GM12878 (cell line): ENCODE measurements at regions not wholly inside any gene's neighbourhood (a gene's known extent, or its start where the extent isn't known, plus 50 kb on each side); places are given as distances from the start of the nearest gene placed in this dataset.

Experiments used
- ATAC-seq: fragments of 200-7000 bp; cut with Tn5 transposase; 3 replicates; pipeline ENCODE4 v1.9.1; 2020; ENCODE audit warnings: mild to moderate bottlenecking, moderate library complexity
- BruUV-seq: library from RNA; stranded (reverse); fragments of 400-500 nt; replicated peaks from 2 replicates; lab custom pipeline; 2021; lab: Mats Ljungman, UMichigan
- CTCF ChIA-PET: fragments of 300-600 bp; sonication (Branson Sonifier 250); formaldehyde crosslinking; extraction: SDS; loops from one replicate; lab custom pipeline; 2021; ENCODE audit warnings: inconsistent platforms; lab: Yijun Ruan, JAX
- POLR2A ChIA-PET: fragments of 350-600 bp; formaldehyde crosslinking; extraction: SDS; loops from one replicate; lab custom pipeline; 2021; ENCODE audit warnings: inconsistent platforms; lab: Charles Lee
- RAD21 ChIA-PET: fragments of 300-600 bp; sonication (Branson Sonifier 250); formaldehyde crosslinking; loops from one replicate; lab custom pipeline; 2023; ENCODE audit warnings: antibody characterized with exemption; ENCODE audit not compliant: unreplicated experiment; lab: Charles Lee
- SMC1A ChIA-PET: fragments of 300-600 bp; sonication (Branson Sonifier 250); formaldehyde crosslinking; loops from one replicate; lab custom pipeline; 2023; ENCODE audit not compliant: unreplicated experiment, uncharacterized antibody; lab: Charles Lee
- DNase-seq: peaks from one replicate; pipeline ENCODE4 v3.0.0-alpha.2; 2011; ENCODE audit warnings: low read depth, low spot score
- FAIRE-seq: peaks from 3 replicates; lab custom pipeline; 2011; peaks lifted over from hg19 to GRCh38; lab: Jason Lieb, UNC
- H2AFZ ChIP-seq: 2 replicates; pipeline ENCODE4 v1.6.0; 2011; ENCODE audit warnings: low read depth, low read length, control low read depth; ENCODE audit not compliant: control insufficient read depth
- H3K27ac ChIP-seq: 2 replicates; pipeline ENCODE4 v1.5.1; 2011; ENCODE audit warnings: control low read depth; ENCODE audit not compliant: control insufficient read depth, insufficient read depth
- H3K27me3 ChIP-seq, 2 experiments: replicated peaks in 1 of 2; 2 replicates each; pipeline versions ENCODE4 v1.6.0 to v1.6.1; 2011; ENCODE audit warnings: low read length in 1 of 2; ENCODE audit not compliant: control insufficient read depth in 2 of 2, insufficient read depth in 2 of 2
- H3K36me3 ChIP-seq, 2 experiments: 2 replicates each; pipeline ENCODE4 v1.5.1; 2011; ENCODE audit warnings: low read length in 1 of 2; ENCODE audit not compliant: control insufficient read depth in 2 of 2, insufficient read depth in 2 of 2
- H3K4me1 ChIP-seq: 2 replicates; pipeline ENCODE4 v1.6.1; 2011; ENCODE audit warnings: mild to moderate bottlenecking, low read length, moderate library complexity, mixed read lengths; ENCODE audit not compliant: control insufficient read depth, insufficient read depth
- H3K4me2 ChIP-seq: 2 replicates; pipeline ENCODE4 v1.6.0; 2011; ENCODE audit warnings: control low read depth; ENCODE audit not compliant: control insufficient read depth, insufficient read depth
- H3K4me3 ChIP-seq: fragments of 200-600 bp; sonication (generic); 2 replicates; pipeline ENCODE4 v1.5.1; 2016
- H3K79me2 ChIP-seq: 2 replicates; pipeline ENCODE4 v1.6.0; 2011; ENCODE audit warnings: low read length; ENCODE audit not compliant: control insufficient read depth, insufficient read depth
- H3K9ac ChIP-seq: 2 replicates; pipeline ENCODE4 v1.8.0; 2011; ENCODE audit warnings: low read length, control low read depth, mixed read lengths; ENCODE audit not compliant: control insufficient read depth, insufficient read depth
- H3K9me3 ChIP-seq: replicated peaks from 3 replicates; pipeline ENCODE4 v1.5.1; 2011; ENCODE audit warnings: mild to moderate bottlenecking, low read length; ENCODE audit not compliant: control insufficient read depth, insufficient read depth
- H4K20me1 ChIP-seq: 2 replicates; pipeline ENCODE4 v1.6.0; 2011; ENCODE audit not compliant: control insufficient read depth, insufficient read depth
- BCL11A ChIP-seq: IDR thresholded peaks from 2 replicates; pipeline ENCODE4 v1.6.1; 2011; ENCODE audit warnings: low read depth, low read length
- CBFB ChIP-seq: IDR thresholded peaks from 2 replicates; pipeline ENCODE4 v1.6.1; 2016; ENCODE audit warnings: antibody characterized with exemption, low read depth
- CEBPB ChIP-seq, 2 experiments: fragments of 150-350 bp in 1 of 2; IDR thresholded peaks; 2 replicates each; pipeline ENCODE4 v1.6.1; 2012 to 2014; ENCODE audit warnings: low read depth in 2 of 2, low read length in 2 of 2, borderline replicate concordance in 1 of 2, inconsistent platforms in 1 of 2
- CHD2 ChIP-seq: IDR thresholded peaks from 2 replicates; pipeline ENCODE4 v1.6.1; 2011; ENCODE audit warnings: low read depth, low read length, improper control_type of control experiment, borderline replicate concordance
- E2F4 ChIP-seq: IDR thresholded peaks from 2 replicates; pipeline ENCODE4 v1.6.1; 2012; ENCODE audit warnings: low read depth, low read length, improper control_type of control experiment
- ELK1 ChIP-seq: IDR thresholded peaks from 2 replicates; pipeline ENCODE4 v1.6.1; 2012; ENCODE audit warnings: low read depth, low read length, improper control_type of control experiment
- KAT2A ChIP-seq: conservative IDR thresholded peaks from 2 replicates; pipeline ENCODE4 v1.6.1; 2011; ENCODE audit warnings: low read depth, low read length; ENCODE audit not compliant: control insufficient read depth
- NR2C2 ChIP-seq: IDR thresholded peaks from 2 replicates; pipeline ENCODE4 v1.6.1; 2011; ENCODE audit warnings: borderline replicate concordance, low read depth; ENCODE audit not compliant: control insufficient read depth, insufficient read length
- NR2F1 ChIP-seq: fragments of 450-650 bp; conservative IDR thresholded peaks from 2 replicates; pipeline ENCODE4 v1.6.1; 2017; ENCODE audit warnings: mild to moderate bottlenecking
- RUNX3 ChIP-seq: IDR thresholded peaks from 2 replicates; pipeline ENCODE4 v1.6.1; 2012; ENCODE audit warnings: low read length, inconsistent platforms
- SMAD1 ChIP-seq: fragments of 450-650 bp; IDR thresholded peaks from 2 replicates; pipeline ENCODE4 v1.6.1; 2018; ENCODE audit warnings: mild to moderate bottlenecking, low read depth; ENCODE audit not compliant: partially characterized antibody
- SUPT20H ChIP-seq: IDR thresholded peaks from 2 replicates; pipeline ENCODE4 v1.6.1; 2011; ENCODE audit warnings: low read depth, mild to moderate bottlenecking, low read length, moderate library complexity, borderline replicate concordance; ENCODE audit not compliant: control insufficient read depth
- ZNF384 ChIP-seq: IDR thresholded peaks from 2 replicates; pipeline ENCODE4 v1.6.1; 2012; ENCODE audit warnings: low read depth, mild to moderate bottlenecking, low read length, improper control_type of control experiment, borderline replicate concordance
- in situ Hi-C: fragments of 300-500 bp; cut with MboI; formaldehyde crosslinking; loops from 9 replicates; pipeline ENCODE4 v1.14.3; 2018; ENCODE audit warnings: mixed read lengths
- intact Hi-C: fragments of 100-400 bp; cut with micrococcal nuclease; formaldehyde crosslinking; loops from one replicate; pipeline ENCODE4 v1.14.2; 2022; ENCODE audit not compliant: unreplicated experiment
- TF ChIP-seq, protein P1 (sequence below): IDR thresholded peaks from 2 replicates; pipeline ENCODE4 v1.6.1; 2012; ENCODE audit warnings: improper control_type of control experiment, low read depth, low read length; ENCODE audit not compliant: insufficient replicate concordance
- TF ChIP-seq, protein P2 (sequence below): IDR thresholded peaks from 2 replicates; pipeline ENCODE4 v1.6.1; 2011; ENCODE audit warnings: low read depth, mild to moderate bottlenecking, low read length, moderate library complexity, borderline replicate concordance; ENCODE audit errors: extremely low read depth

DNA sequence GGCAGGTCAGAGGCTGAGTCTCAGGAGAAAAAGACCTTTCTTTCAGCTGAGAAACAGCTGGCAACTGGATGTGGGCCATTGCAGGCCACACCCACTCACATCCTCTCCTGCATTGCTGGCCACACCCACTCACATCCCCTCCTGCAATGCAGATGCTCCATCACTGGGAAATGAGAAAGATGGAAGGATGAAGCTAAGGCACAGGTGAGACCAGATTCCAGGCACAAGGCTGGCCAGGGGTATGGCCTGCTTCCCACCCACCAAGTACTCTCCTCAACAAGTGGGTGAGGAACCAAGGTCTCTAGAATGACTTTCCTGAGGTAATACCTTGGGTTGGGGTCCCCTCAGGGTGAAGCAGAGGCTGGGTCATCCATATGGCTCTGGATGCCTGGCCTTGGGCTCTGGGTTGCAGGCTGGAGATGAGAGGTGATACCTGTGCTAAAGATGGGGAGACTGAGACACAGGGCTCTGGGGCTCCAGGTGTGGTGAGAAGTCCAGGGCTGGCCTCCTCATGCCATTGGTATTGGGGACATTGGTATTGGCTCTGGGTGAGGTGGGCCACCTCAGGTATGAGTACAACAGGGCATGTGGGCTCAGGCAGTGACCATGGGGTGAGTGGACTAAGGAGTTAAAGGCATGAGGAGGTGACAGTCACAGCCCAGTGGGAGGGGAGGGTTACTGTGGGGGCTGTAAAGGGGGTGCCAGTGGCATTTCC is 1726.8 kb downstream of the TP53TG3F start:
- FAIRE-seq: no peak
- H4K20me1 ChIP-seq: no peaks in the 10 kb centered on the region
- DNase-seq: no peak
- H3K4me1 ChIP-seq: no peaks in the 10 kb centered on the region
- H3K27me3 ChIP-seq: no peaks in the 10 kb centered on the region
- H3K9me3 ChIP-seq: no peaks in the 10 kb centered on the region; the same call in 2 of the 3 replicates
- ChIA-PET SMC1A (no interaction called here), CTCF (no interaction called here)
- in situ Hi-C loops: loop anchor here (25.0 kb wide), 1 partner anchor 401 kb away; no protein-coding TSS in a partner anchor
- H3K79me2 ChIP-seq: no peaks in the 10 kb centered on the region
- no peak overlapping the region for H3K27ac ChIP-seq
- H2AFZ ChIP-seq: no peak overlapping the region
- H3K36me3 ChIP-seq: no peaks in the 10 kb centered on the region
- no peak overlapping the region for H3K9ac ChIP-seq
- TF ChIP-seq KAT2A: no peak
- no peak for TF ChIP-seq E2F4
- TF ChIP-seq ELK1: no peak
- TF ChIP-seq RUNX3: no peak
- no peak for TF ChIP-seq CHD2
- TF ChIP-seq, protein P1, sequence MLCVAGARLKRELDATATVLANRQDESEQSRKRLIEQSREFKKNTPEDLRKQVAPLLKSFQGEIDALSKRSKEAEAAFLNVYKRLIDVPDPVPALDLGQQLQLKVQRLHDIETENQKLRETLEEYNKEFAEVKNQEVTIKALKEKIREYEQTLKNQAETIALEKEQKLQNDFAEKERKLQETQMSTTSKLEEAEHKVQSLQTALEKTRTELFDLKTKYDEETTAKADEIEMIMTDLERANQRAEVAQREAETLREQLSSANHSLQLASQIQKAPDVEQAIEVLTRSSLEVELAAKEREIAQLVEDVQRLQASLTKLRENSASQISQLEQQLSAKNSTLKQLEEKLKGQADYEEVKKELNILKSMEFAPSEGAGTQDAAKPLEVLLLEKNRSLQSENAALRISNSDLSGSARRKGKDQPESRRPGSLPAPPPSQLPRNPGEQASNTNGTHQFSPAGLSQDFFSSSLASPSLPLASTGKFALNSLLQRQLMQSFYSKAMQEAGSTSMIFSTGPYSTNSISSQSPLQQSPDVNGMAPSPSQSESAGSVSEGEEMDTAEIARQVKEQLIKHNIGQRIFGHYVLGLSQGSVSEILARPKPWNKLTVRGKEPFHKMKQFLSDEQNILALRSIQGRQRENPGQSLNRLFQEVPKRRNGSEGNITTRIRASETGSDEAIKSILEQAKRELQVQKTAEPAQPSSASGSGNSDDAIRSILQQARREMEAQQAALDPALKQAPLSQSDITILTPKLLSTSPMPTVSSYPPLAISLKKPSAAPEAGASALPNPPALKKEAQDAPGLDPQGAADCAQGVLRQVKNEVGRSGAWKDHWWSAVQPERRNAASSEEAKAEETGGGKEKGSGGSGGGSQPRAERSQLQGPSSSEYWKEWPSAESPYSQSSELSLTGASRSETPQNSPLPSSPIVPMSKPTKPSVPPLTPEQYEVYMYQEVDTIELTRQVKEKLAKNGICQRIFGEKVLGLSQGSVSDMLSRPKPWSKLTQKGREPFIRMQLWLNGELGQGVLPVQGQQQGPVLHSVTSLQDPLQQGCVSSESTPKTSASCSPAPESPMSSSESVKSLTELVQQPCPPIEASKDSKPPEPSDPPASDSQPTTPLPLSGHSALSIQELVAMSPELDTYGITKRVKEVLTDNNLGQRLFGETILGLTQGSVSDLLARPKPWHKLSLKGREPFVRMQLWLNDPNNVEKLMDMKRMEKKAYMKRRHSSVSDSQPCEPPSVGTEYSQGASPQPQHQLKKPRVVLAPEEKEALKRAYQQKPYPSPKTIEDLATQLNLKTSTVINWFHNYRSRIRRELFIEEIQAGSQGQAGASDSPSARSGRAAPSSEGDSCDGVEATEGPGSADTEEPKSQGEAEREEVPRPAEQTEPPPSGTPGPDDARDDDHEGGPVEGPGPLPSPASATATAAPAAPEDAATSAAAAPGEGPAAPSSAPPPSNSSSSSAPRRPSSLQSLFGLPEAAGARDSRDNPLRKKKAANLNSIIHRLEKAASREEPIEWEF: no peak
- TF ChIP-seq SUPT20H: no peak
- TF ChIP-seq, protein P2, sequence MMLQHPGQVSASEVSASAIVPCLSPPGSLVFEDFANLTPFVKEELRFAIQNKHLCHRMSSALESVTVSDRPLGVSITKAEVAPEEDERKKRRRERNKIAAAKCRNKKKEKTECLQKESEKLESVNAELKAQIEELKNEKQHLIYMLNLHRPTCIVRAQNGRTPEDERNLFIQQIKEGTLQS: no peak
- TF ChIP-seq SMAD1: no peak
- TF ChIP-seq NR2C2: no peak
- no peak for TF ChIP-seq ZNF384
- TF ChIP-seq CEBPB (IDR thresholded peaks at IDR 0.05; ENCODE audit: borderline replicate concordance in 1 of 2, low read depth in 2 of 2, low read length in 2 of 2): no peak
- no peak for TF ChIP-seq CBFB
- no peak for TF ChIP-seq BCL11A
- TF ChIP-seq NR2F1: no peak
- TF ChIP-seq, all 136 proteins: peak for 0
- H3K4me2 ChIP-seq: no peak overlapping the region
- H3K4me3 ChIP-seq: no peak overlapping the region
- intact Hi-C loops: no loop called here
- no peak for ATAC-seq
- POLR2A ChIA-PET: no interaction called here
- RAD21 ChIA-PET: no interaction called here
- BruUV-seq: no TSS peak
